ENCODE measurements at regions not wholly inside any gene's neighbourhood (a gene's known extent, or its start where the extent isn't known, plus 50 kb on each side); places are given as distances from the start of the nearest gene placed in this dataset.
"Not testable (repeated sequence)": the region's sequence is repeated elsewhere in the genome, so short reads cannot be mapped to it uniquely, and the experiment has no call there.

- no peak for DNase-seq (ENCODE audit: extremely low read depth, low read depth)
- no peak overlapping the region for H3K4me3 ChIP-seq (replicated peaks; ENCODE audit: low read depth, low read length)
- TF ChIP-seq CTCF (IDR thresholded peaks at IDR 0.05; ENCODE audit: low read depth, low read length, missing control alignments), result no peak
Measured at GRCh38 chr2:150676747-150677383, 189.4 kb upstream of the RND3 start.

GRCh38 chr2:150675807-150676206, 188.3 kb upstream of the RND3 start:
- TF ChIP-seq CTCF (IDR thresholded peaks at IDR 0.05; ENCODE audit: low read depth, low read length, missing control alignments), result no peak
- no peak overlapping the region for H3K4me3 ChIP-seq (replicated peaks; ENCODE audit: low read depth, low read length)
- DNase-seq (ENCODE audit: extremely low read depth, low read depth), result no peak

- DNase-seq (ENCODE audit: extremely low read depth, low read depth), result no peak
- no peak for TF ChIP-seq CTCF (IDR thresholded peaks at IDR 0.05; ENCODE audit: low read depth, low read length, missing control alignments)
- no peak overlapping the region for H3K4me3 ChIP-seq (replicated peaks; ENCODE audit: low read depth, low read length)
Measured at GRCh38 chr2:150674283-150674682, 186.8 kb upstream of the RND3 start.

- no peak for DNase-seq (ENCODE audit: extremely low read depth, low read depth)
- no peak overlapping the region for H3K4me3 ChIP-seq (replicated peaks; ENCODE audit: low read depth, low read length)
- TF ChIP-seq CTCF (IDR thresholded peaks at IDR 0.05; ENCODE audit: low read depth, low read length, missing control alignments), result no peak
Measured at GRCh38 chr2:150672311-150672710, 184.8 kb upstream of the RND3 start.

- no peak for DNase-seq (ENCODE audit: extremely low read depth, low read depth)
Measured at GRCh38 chr2:150669492-150669891, 182.0 kb upstream of the RND3 start.

GRCh38 chr2:150667039-150667438, 179.6 kb upstream of the RND3 start:
- H3K4me3 ChIP-seq (replicated peaks; ENCODE audit: low read depth, low read length); DNase-seq (ENCODE audit: extremely low read depth, low read depth): not testable (repeated sequence)

More at GRCh38 chr2:150669492-150669891, 182.0 kb upstream of the RND3 start:
- no peak overlapping the region for H3K4me3 ChIP-seq (replicated peaks; ENCODE audit: low read depth, low read length)
- TF ChIP-seq CTCF (IDR thresholded peaks at IDR 0.05; ENCODE audit: low read depth, low read length, missing control alignments), result no peak

- TF ChIP-seq CTCF (IDR thresholded peaks at IDR 0.05; ENCODE audit: low read depth, low read length, missing control alignments), result no peak
- DNase-seq (ENCODE audit: extremely low read depth, low read depth), result peak; percentile 90
- H3K4me3 ChIP-seq (replicated peaks; ENCODE audit: low read depth, low read length), result no peak overlapping the region
Measured at GRCh38 chr2:150663143-150663542, 175.7 kb upstream of the RND3 start.
